ENCODE measurements at regions not wholly inside any gene's neighbourhood (a gene's known extent, or its start where the extent isn't known, plus 50 kb on each side); places are given as distances from the start of the nearest gene placed in this dataset.
"Not testable (repeated sequence)": the region's sequence is repeated elsewhere in the genome, so short reads cannot be mapped to it uniquely, and the experiment has no call there.

GRCh38 chr2:66113988-66114625 lies 320.8 kb upstream of the MEIS1 start:
- no peaks in the 10 kb centered on the region for H3K4me1 ChIP-seq (ENCODE audit: control insufficient read depth in 2 of 2, insufficient read depth in 2 of 2, low read length in 2 of 2)
- no peak overlapping the region for H3K4me3 ChIP-seq (ENCODE audit: low read length in 2 of 2)
- no peak overlapping the region for H3K9ac ChIP-seq (ENCODE audit: low read depth in 1 of 2, low read length in 2 of 2)
- no peaks in the 10 kb centered on the region for H3K36me3 ChIP-seq (ENCODE audit: control insufficient read depth in 2 of 2, insufficient read depth in 2 of 2, low read length in 2 of 2)
- no peak overlapping the region for H3K27ac ChIP-seq (ENCODE audit: low read depth in 2 of 2, low read length in 2 of 2)
- H3K27me3 ChIP-seq (ENCODE audit: control insufficient read depth in 2 of 2, insufficient read depth in 2 of 2, low read length in 2 of 2) = no peaks in the 10 kb centered on the region
- no peaks in the 10 kb centered on the region for H3K9me3 ChIP-seq (ENCODE audit: control insufficient read depth in 2 of 2, low read length in 2 of 2)

GRCh38 chr2:66111706-66112105 lies 323.2 kb upstream of the MEIS1 start:
- H3K9me3 ChIP-seq (ENCODE audit: control insufficient read depth in 2 of 2, low read length in 2 of 2) = no peaks in the 10 kb centered on the region
- H3K36me3 ChIP-seq (ENCODE audit: control insufficient read depth in 2 of 2, insufficient read depth in 2 of 2, low read length in 2 of 2) = no peaks in the 10 kb centered on the region
- H3K4me1 ChIP-seq (ENCODE audit: control insufficient read depth in 2 of 2, insufficient read depth in 2 of 2, low read length in 2 of 2) = no peaks in the 10 kb centered on the region

GRCh38 chr2:66110608-66111007 lies 324.3 kb upstream of the MEIS1 start:
- H3K4me1 ChIP-seq (ENCODE audit: control insufficient read depth in 2 of 2, insufficient read depth in 2 of 2, low read length in 2 of 2) = no peaks in the 10 kb centered on the region
- H3K9ac ChIP-seq (ENCODE audit: low read depth in 1 of 2, low read length in 2 of 2) = no peak overlapping the region
- H3K4me3 ChIP-seq (ENCODE audit: low read length in 2 of 2) = no peak overlapping the region
- no peaks in the 10 kb centered on the region for H3K36me3 ChIP-seq (ENCODE audit: control insufficient read depth in 2 of 2, insufficient read depth in 2 of 2, low read length in 2 of 2)
- H3K27me3 ChIP-seq (ENCODE audit: control insufficient read depth in 2 of 2, insufficient read depth in 2 of 2, low read length in 2 of 2) = no peaks in the 10 kb centered on the region
- H3K9me3 ChIP-seq (ENCODE audit: control insufficient read depth in 2 of 2, low read length in 2 of 2) = no peaks in the 10 kb centered on the region
- no peak overlapping the region for H3K27ac ChIP-seq (ENCODE audit: low read depth in 2 of 2, low read length in 2 of 2)

More at GRCh38 chr2:66111706-66112105, 323.2 kb upstream of the MEIS1 start:
- Histone ChIP-seq H3K27me3 (ENCODE audit: control insufficient read depth in 2 of 2, insufficient read depth in 2 of 2, low read length in 2 of 2) (no peaks in the 10 kb centered on the region), H3K9ac (ENCODE audit: low read depth in 1 of 2, low read length in 2 of 2) (no peak overlapping the region), H3K4me3 (ENCODE audit: low read length in 2 of 2) (no peak overlapping the region), H3K27ac (ENCODE audit: low read depth in 2 of 2, low read length in 2 of 2) (no peak overlapping the region)

GRCh38 chr2:66110086-66110485 lies 324.8 kb upstream of the MEIS1 start:
- no peaks in the 10 kb centered on the region for H3K9me3 ChIP-seq (ENCODE audit: control insufficient read depth in 2 of 2, low read length in 2 of 2)
- H3K27ac ChIP-seq (ENCODE audit: low read depth in 2 of 2, low read length in 2 of 2) = no peak overlapping the region
- H3K9ac ChIP-seq (ENCODE audit: low read depth in 1 of 2, low read length in 2 of 2) = no peak overlapping the region
- H3K4me3 ChIP-seq (ENCODE audit: low read length in 2 of 2) = no peak overlapping the region
- no peaks in the 10 kb centered on the region for H3K27me3 ChIP-seq (ENCODE audit: control insufficient read depth in 2 of 2, insufficient read depth in 2 of 2, low read length in 2 of 2)
- no peaks in the 10 kb centered on the region for H3K36me3 ChIP-seq (ENCODE audit: control insufficient read depth in 2 of 2, insufficient read depth in 2 of 2, low read length in 2 of 2)
- no peaks in the 10 kb centered on the region for H3K4me1 ChIP-seq (ENCODE audit: control insufficient read depth in 2 of 2, insufficient read depth in 2 of 2, low read length in 2 of 2)

GRCh38 chr2:66109419-66109818 lies 325.5 kb upstream of the MEIS1 start:
- Histone ChIP-seq H3K27me3 (ENCODE audit: control insufficient read depth in 2 of 2, insufficient read depth in 2 of 2, low read length in 2 of 2) (no peaks in the 10 kb centered on the region), H3K9me3 (ENCODE audit: control insufficient read depth in 2 of 2, low read length in 2 of 2) (no peaks in the 10 kb centered on the region), H3K36me3 (ENCODE audit: control insufficient read depth in 2 of 2, insufficient read depth in 2 of 2, low read length in 2 of 2) (no peaks in the 10 kb centered on the region), H3K4me1 (ENCODE audit: control insufficient read depth in 2 of 2, insufficient read depth in 2 of 2, low read length in 2 of 2) (no peaks in the 10 kb centered on the region), H3K27ac (ENCODE audit: low read depth in 2 of 2, low read length in 2 of 2) (no peak overlapping the region), H3K9ac (ENCODE audit: low read depth in 1 of 2, low read length in 2 of 2) (no peak overlapping the region), H3K4me3 (ENCODE audit: low read length in 2 of 2) (no peak overlapping the region)

GRCh38 chr2:66105066-66105753 lies 329.7 kb upstream of the MEIS1 start:
- Histone ChIP-seq H3K9ac (ENCODE audit: low read depth in 1 of 2, low read length in 2 of 2) (no peak overlapping the region), H3K4me3 (ENCODE audit: low read length in 2 of 2) (no peak overlapping the region), H3K27me3 (ENCODE audit: control insufficient read depth in 2 of 2, insufficient read depth in 2 of 2, low read length in 2 of 2) (no peaks in the 10 kb centered on the region), H3K27ac (ENCODE audit: low read depth in 2 of 2, low read length in 2 of 2) (no peak overlapping the region), H3K36me3 (ENCODE audit: control insufficient read depth in 2 of 2, insufficient read depth in 2 of 2, low read length in 2 of 2) (no peaks in the 10 kb centered on the region), H3K9me3 (ENCODE audit: control insufficient read depth in 2 of 2, low read length in 2 of 2) (no peaks in the 10 kb centered on the region), H3K4me1 (ENCODE audit: control insufficient read depth in 2 of 2, insufficient read depth in 2 of 2, low read length in 2 of 2) (no peaks in the 10 kb centered on the region)

GRCh38 chr2:66103581-66103980 lies 331.3 kb upstream of the MEIS1 start:
- Histone ChIP-seq H3K36me3 (ENCODE audit: control insufficient read depth in 2 of 2, insufficient read depth in 2 of 2, low read length in 2 of 2) (no peaks in the 10 kb centered on the region), H3K27me3 (ENCODE audit: control insufficient read depth in 2 of 2, insufficient read depth in 2 of 2, low read length in 2 of 2) (no peaks in the 10 kb centered on the region), H3K27ac (ENCODE audit: low read depth in 2 of 2, low read length in 2 of 2) (no peak overlapping the region), H3K9me3 (ENCODE audit: control insufficient read depth in 2 of 2, low read length in 2 of 2) (no peaks in the 10 kb centered on the region), H3K4me1 (ENCODE audit: control insufficient read depth in 2 of 2, insufficient read depth in 2 of 2, low read length in 2 of 2) (no peaks in the 10 kb centered on the region), H3K9ac (ENCODE audit: low read depth in 1 of 2, low read length in 2 of 2) (no peak overlapping the region), H3K4me3 (ENCODE audit: low read length in 2 of 2) (no peak overlapping the region)

GRCh38 chr2:66101206-66101605 lies 333.7 kb upstream of the MEIS1 start:
- no peak overlapping the region for H3K27ac ChIP-seq (ENCODE audit: low read depth in 2 of 2, low read length in 2 of 2)
- H3K4me3 ChIP-seq (ENCODE audit: low read length in 2 of 2) = no peak overlapping the region
- H3K36me3 ChIP-seq (ENCODE audit: control insufficient read depth in 2 of 2, insufficient read depth in 2 of 2, low read length in 2 of 2) = no peaks in the 10 kb centered on the region
- H3K4me1 ChIP-seq (ENCODE audit: control insufficient read depth in 2 of 2, insufficient read depth in 2 of 2, low read length in 2 of 2) = no peaks in the 10 kb centered on the region
- no peak overlapping the region for H3K9ac ChIP-seq (ENCODE audit: low read depth in 1 of 2, low read length in 2 of 2)
- no peaks in the 10 kb centered on the region for H3K9me3 ChIP-seq (ENCODE audit: control insufficient read depth in 2 of 2, low read length in 2 of 2)
- H3K27me3 ChIP-seq (ENCODE audit: control insufficient read depth in 2 of 2, insufficient read depth in 2 of 2, low read length in 2 of 2) = no peaks in the 10 kb centered on the region

GRCh38 chr2:66095820-66096345 lies 339.0 kb upstream of the MEIS1 start:
- H3K4me1 ChIP-seq (ENCODE audit: control insufficient read depth in 2 of 2, insufficient read depth in 2 of 2, low read length in 2 of 2) = no peaks in the 10 kb centered on the region
- H3K9me3 ChIP-seq (ENCODE audit: control insufficient read depth in 2 of 2, low read length in 2 of 2) = no peaks in the 10 kb centered on the region
- H3K9ac ChIP-seq (ENCODE audit: low read depth in 1 of 2, low read length in 2 of 2) = no peak overlapping the region
- H3K4me3 ChIP-seq (ENCODE audit: low read length in 2 of 2) = no peak overlapping the region
- no peaks in the 10 kb centered on the region for H3K27me3 ChIP-seq (ENCODE audit: control insufficient read depth in 2 of 2, insufficient read depth in 2 of 2, low read length in 2 of 2)
- no peak overlapping the region for H3K27ac ChIP-seq (ENCODE audit: low read depth in 2 of 2, low read length in 2 of 2)
- no peaks in the 10 kb centered on the region for H3K36me3 ChIP-seq (ENCODE audit: control insufficient read depth in 2 of 2, insufficient read depth in 2 of 2, low read length in 2 of 2)

- not testable (repeated sequence) for H3K27me3 ChIP-seq (ENCODE audit: control insufficient read depth in 2 of 2, insufficient read depth in 2 of 2, low read length in 2 of 2); H3K9ac ChIP-seq (ENCODE audit: low read depth in 1 of 2, low read length in 2 of 2); H3K27ac ChIP-seq (ENCODE audit: low read depth in 2 of 2, low read length in 2 of 2); H3K4me3 ChIP-seq (ENCODE audit: low read length in 2 of 2); H3K36me3 ChIP-seq (ENCODE audit: control insufficient read depth in 2 of 2, insufficient read depth in 2 of 2, low read length in 2 of 2); H3K9me3 ChIP-seq (ENCODE audit: control insufficient read depth in 2 of 2, low read length in 2 of 2); H3K4me1 ChIP-seq (ENCODE audit: control insufficient read depth in 2 of 2, insufficient read depth in 2 of 2, low read length in 2 of 2)
Measured at GRCh38 chr2:66094689-66095088, 340.2 kb upstream of the MEIS1 start.

All from mucosa of rectum (tissue), 2 donors.